ENCODE measurements at regions not wholly inside any gene's neighbourhood (a gene's known extent, or its start where the extent isn't known, plus 50 kb on each side); places are given as distances from the start of the nearest gene placed in this dataset.

- Histone ChIP-seq H3K4me1 (ENCODE audit: control insufficient read depth in 1 of 2, low read depth in 2 of 2) (no peaks in the 10 kb centered on the region), H3K27ac (no peak overlapping the region), H3K27me3 (replicated peaks; ENCODE audit: insufficient read depth) (no peaks in the 10 kb centered on the region), H3K36me3 (no peaks in the 10 kb centered on the region), H3K9me3 (no peaks in the 10 kb centered on the region), H3K4me3 (no peak overlapping the region)
- no peak for TF ChIP-seq CTCF (IDR thresholded peaks at IDR 0.05)
- ATAC-seq (ENCODE audit: insufficient number of reproducible peaks, low FRiP score, low read depth) (no peak), DNase-seq (ENCODE audit: low spot score) (no peak)
These were observed 1013.6 kb downstream of the UQCRFS1 start for GRCh38 chr19:28199323-28199722.

DNA sequence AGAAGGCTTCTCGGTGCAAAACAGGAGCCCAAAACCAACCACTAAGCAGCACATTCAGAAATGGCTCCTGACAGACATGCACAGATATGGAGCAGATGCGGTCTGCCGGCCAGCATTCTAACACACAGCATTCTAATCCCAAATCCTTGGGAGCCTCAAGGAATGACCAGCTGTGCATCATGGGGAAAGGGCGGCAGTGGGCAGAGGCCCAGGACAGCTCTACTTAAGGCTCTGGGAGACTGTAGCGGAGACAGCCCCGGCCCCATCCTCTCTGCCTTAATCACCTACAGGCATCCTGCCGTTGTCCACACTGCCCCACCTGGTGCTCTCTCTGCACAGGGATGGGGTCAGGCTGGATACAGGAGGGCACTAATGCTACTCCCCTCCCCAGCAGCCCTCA, 1016.0 kb downstream of the UQCRFS1 start:
- no peak overlapping the region for H3K4me3 ChIP-seq
- TF ChIP-seq CTCF (IDR thresholded peaks at IDR 0.05): no peak
- H3K27me3 ChIP-seq (replicated peaks; ENCODE audit: insufficient read depth): no peaks in the 10 kb centered on the region
- ATAC-seq (ENCODE audit: insufficient number of reproducible peaks, low FRiP score, low read depth) (no peak), DNase-seq (ENCODE audit: low spot score) (no peak)
- no peak overlapping the region for H3K27ac ChIP-seq
- H3K9me3 ChIP-seq: no peaks in the 10 kb centered on the region
- no peaks in the 10 kb centered on the region for H3K4me1 ChIP-seq (ENCODE audit: control insufficient read depth in 1 of 2, low read depth in 2 of 2)
- no peaks in the 10 kb centered on the region for H3K36me3 ChIP-seq

- no peaks in the 10 kb centered on the region for H3K27me3 ChIP-seq (replicated peaks; ENCODE audit: insufficient read depth)
- no peak overlapping the region for H3K27ac ChIP-seq
- ATAC-seq (ENCODE audit: insufficient number of reproducible peaks, low FRiP score, low read depth) (no peak), DNase-seq (ENCODE audit: low spot score) (no peak)
- no peaks in the 10 kb centered on the region for H3K9me3 ChIP-seq
- no peak for TF ChIP-seq CTCF (IDR thresholded peaks at IDR 0.05)
- no peaks in the 10 kb centered on the region for H3K36me3 ChIP-seq
- no peaks in the 10 kb centered on the region for H3K4me1 ChIP-seq (ENCODE audit: control insufficient read depth in 1 of 2, low read depth in 2 of 2)
- no peak overlapping the region for H3K4me3 ChIP-seq
These were observed 1016.9 kb downstream of the UQCRFS1 start for GRCh38 chr19:28196101-28196500.

DNA sequence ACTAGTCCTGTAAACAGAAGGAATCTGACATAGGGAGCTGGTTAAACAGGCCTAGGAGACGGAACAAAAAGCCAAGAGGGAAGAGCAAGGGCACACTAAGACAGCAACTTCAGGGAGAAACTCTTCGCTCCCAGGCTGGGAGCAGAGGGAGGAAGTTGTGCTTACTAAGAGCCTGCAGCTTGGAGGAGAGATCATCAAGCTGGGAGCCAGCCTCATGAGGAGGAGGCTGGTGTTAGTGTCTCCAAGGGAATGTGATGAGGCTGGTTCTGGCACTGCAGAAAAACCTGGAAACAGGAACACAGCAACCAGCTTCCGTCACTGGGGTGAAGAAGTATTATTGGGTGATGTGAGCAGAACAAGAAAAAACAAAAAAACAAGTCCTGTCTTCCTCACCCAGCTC, 1027.3 kb downstream of the UQCRFS1 start:
- DNase-seq (ENCODE audit: low spot score) (no peak), ATAC-seq (ENCODE audit: insufficient number of reproducible peaks, low FRiP score, low read depth) (no peak)
- H3K9me3 ChIP-seq: no peaks in the 10 kb centered on the region
- H3K36me3 ChIP-seq: no peaks in the 10 kb centered on the region
- TF ChIP-seq CTCF (IDR thresholded peaks at IDR 0.05): no peak
- H3K27me3 ChIP-seq (replicated peaks; ENCODE audit: insufficient read depth): no peaks in the 10 kb centered on the region
- no peak overlapping the region for H3K4me3 ChIP-seq
- no peak overlapping the region for H3K27ac ChIP-seq
- H3K4me1 ChIP-seq (ENCODE audit: control insufficient read depth in 1 of 2, low read depth in 2 of 2): no peaks in the 10 kb centered on the region

GRCh38 chr19:28184997-28185396, 1028.0 kb downstream of the UQCRFS1 start:
- H3K9me3 ChIP-seq: no peaks in the 10 kb centered on the region
- H3K36me3 ChIP-seq: no peaks in the 10 kb centered on the region
- TF ChIP-seq CTCF (IDR thresholded peaks at IDR 0.05): no peak
- H3K4me3 ChIP-seq: no peak overlapping the region
- ATAC-seq (ENCODE audit: insufficient number of reproducible peaks, low FRiP score, low read depth) (no peak), DNase-seq (ENCODE audit: low spot score) (no peak)
- no peak overlapping the region for H3K27ac ChIP-seq
- no peaks in the 10 kb centered on the region for H3K4me1 ChIP-seq (ENCODE audit: control insufficient read depth in 1 of 2, low read depth in 2 of 2)
- no peaks in the 10 kb centered on the region for H3K27me3 ChIP-seq (replicated peaks; ENCODE audit: insufficient read depth)
